ENCODE measurements at regions not wholly inside any gene's neighbourhood (a gene's known extent, or its start where the extent isn't known, plus 50 kb on each side); places are given as distances from the start of the nearest gene placed in this dataset.
A peak's percentile ranks its signal among the peaks of the same experiment; 100 is the strongest.

DNA sequence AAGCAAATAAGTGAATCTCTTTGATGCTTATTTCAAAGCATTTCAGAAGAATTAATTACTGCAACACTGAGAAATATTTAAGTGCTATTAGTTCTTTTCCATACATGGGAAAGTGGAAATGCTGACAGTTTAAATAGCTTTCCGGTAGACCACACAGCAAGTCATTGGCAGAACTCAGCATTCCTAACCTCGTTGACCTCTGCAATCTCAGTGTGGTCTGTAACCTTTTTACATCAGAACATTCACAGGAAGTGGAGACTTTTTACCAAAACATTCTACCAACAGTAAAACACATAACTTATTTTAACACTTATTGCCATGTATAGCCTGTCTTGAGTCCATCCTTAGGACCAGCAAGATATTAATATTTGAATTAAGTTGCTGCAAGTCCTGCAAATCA, 249.5 kb upstream of the DCN start:
- no peak overlapping the region for H3K27ac ChIP-seq
- TF ChIP-seq, protein P1, sequence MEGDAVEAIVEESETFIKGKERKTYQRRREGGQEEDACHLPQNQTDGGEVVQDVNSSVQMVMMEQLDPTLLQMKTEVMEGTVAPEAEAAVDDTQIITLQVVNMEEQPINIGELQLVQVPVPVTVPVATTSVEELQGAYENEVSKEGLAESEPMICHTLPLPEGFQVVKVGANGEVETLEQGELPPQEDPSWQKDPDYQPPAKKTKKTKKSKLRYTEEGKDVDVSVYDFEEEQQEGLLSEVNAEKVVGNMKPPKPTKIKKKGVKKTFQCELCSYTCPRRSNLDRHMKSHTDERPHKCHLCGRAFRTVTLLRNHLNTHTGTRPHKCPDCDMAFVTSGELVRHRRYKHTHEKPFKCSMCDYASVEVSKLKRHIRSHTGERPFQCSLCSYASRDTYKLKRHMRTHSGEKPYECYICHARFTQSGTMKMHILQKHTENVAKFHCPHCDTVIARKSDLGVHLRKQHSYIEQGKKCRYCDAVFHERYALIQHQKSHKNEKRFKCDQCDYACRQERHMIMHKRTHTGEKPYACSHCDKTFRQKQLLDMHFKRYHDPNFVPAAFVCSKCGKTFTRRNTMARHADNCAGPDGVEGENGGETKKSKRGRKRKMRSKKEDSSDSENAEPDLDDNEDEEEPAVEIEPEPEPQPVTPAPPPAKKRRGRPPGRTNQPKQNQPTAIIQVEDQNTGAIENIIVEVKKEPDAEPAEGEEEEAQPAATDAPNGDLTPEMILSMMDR (conservative IDR thresholded peaks at IDR 0.05), result no peak

DNA sequence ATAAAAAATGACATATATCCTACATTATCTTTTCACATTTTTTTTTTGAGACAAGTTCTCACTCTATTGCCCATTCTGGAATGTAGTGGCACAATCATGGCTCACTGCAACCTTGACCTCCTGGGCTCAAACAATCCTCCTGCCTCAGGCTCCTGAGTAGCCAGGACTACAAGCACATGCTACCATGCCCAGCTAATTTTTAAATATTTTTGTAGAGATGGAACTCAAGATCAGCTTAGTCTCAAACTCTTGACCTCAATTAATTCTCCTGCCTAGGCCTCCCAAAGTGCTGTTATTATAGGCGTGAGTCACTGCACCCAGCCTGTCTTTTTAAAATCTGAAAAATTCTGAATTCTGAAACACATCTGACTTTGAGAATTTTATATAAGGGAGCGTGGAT, 241.9 kb upstream of the DCN start:
- TF ChIP-seq, protein P1 (conservative IDR thresholded peaks at IDR 0.05), result no peak
- H3K27ac ChIP-seq, result no peak overlapping the region

DNA sequence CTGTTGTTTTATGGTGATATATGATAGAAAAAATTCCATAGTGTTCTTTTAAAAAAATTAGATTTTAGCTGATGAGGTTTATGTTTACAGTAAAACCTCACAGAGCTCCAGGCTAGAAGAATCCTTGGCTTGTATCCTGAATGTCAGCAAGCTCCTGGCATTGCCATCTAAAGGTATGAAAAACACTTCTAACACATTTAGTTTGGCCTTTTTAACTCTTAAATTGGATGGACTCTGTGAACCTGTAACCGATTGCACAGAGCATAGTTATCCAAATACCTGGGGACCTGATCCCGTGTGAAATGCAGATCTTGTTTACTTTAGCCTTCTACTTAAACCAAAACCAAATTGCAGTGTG, 241.1 kb upstream of the DCN start:
- TF ChIP-seq, protein P1 (conservative IDR thresholded peaks at IDR 0.05), result no peak
- H3K27ac ChIP-seq, result peak overlapping the region; percentile 76

DNA sequence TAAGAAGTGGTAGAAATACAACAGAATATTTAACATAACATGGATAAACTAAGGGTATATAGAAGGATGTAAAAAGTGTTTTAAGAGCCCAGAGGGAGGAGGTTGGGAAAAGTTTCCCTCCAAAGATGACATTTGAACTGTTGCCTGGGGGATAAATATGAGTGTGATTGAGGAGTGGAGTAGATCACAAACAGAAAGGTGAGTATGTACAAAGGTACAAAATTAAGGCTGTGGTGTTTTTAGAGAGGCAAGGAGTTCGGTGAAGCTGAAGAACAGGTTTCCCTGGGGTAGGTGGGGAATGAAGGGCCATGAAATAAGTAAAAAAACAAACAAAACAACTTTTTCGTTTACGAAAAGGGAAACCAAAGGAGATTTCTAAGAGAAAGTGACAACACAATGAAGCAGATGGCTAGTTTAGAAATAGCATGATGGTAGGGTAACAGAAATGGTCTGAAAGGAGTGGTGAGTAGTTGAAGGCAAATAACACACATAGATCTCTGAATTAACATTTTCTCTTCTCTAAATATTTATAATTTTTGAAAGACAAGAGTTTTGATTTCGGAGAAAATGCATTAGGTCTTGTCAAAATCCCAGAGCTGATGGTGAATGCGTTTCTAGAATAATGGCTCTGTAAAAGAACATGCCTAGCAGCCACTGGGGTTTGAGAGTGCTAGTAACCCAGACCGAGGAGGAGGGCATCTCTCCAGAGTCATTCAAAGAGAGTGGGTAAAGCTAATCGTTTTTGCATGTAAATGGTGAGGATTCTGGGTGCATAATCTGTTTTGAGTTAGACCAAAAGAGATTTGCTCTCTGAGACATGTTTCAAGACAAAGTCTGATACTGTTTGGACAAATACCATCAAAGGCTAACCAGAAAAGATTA, 240.4 kb upstream of the DCN start:
- TF ChIP-seq, protein P1 (conservative IDR thresholded peaks at IDR 0.05), result no peak
- H3K27ac ChIP-seq, result peak overlapping the region; percentile 76

- TF ChIP-seq, protein P1 (conservative IDR thresholded peaks at IDR 0.05), result no peak
- peak overlapping the region; percentile 76 for H3K27ac ChIP-seq
Measured at GRCh38 chr12:91422127-91422526, 239.5 kb upstream of the DCN start.

- no peak overlapping the region for H3K27ac ChIP-seq
- TF ChIP-seq, protein P1 (conservative IDR thresholded peaks at IDR 0.05), result no peak
Measured at GRCh38 chr12:91419809-91420208, 237.2 kb upstream of the DCN start.

DNA sequence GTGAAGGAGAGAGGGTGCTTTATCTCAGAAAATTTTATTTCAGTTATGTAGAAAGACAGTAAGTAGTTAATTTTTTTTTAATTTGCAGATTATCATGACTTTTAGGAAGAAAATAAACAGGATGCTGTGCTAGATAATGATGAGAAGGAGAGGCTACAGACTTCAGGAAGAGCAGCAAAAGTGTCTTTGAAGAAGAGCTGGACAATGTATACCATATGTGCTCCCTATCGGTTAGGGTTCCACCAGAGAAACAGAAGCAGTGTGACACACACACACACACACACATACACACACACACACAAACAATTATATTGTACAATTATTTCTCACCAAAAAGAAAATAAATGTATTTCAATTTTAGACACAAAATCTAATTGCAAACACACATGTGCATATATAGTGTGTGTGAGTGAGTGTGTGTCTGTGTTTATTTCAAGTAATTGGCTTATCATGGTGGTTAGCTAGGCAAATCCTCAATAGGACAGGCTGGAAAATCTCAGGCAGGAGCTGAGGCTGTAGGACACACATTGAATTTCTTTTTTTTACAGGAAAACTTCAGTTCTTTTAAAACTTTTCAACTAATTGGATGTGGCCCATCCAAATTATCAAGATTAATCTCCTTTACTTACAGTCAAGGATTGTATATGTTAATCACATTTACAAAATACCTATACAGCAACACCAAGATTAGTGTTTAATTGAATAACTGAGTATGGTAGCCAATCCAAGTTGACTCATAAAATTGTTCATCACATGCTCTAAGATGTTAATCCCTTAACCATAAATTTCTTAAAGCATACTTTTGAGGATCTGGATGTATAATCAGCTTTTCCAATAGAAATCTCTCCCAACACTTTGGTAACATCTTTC, 235.8 kb upstream of the DCN start:
- TF ChIP-seq, protein P1 (conservative IDR thresholded peaks at IDR 0.05), result no peak
- no peak overlapping the region for H3K27ac ChIP-seq
